Esophagus muscularis mucosa (tissue), 4 donors: ENCODE measurements at regions not wholly inside any gene's neighbourhood (a gene's known extent, or its start where the extent isn't known, plus 50 kb on each side); places are given as distances from the start of the nearest gene placed in this dataset.
"Not testable (repeated sequence)": the region's sequence is repeated elsewhere in the genome, so short reads cannot be mapped to it uniquely, and the experiment has no call there.

Source experiments
- DNase-seq: peaks from one replicate; pipeline ENCODE4 v3.0.0-alpha.2; 2017; ENCODE audit errors: extremely low spot score
- H3K27ac ChIP-seq, 4 donors: fragments of 200-600 bp; sonication (generic); replicated peaks in 1 of 4; 1 replicate in 3 of 4; 2 replicates in 1 of 4; pipeline ENCODE4 v1.5.1; 2016 to 2019; ENCODE audit warnings: mild to moderate bottlenecking in 1 of 4
- H3K27me3 ChIP-seq, 4 donors: fragments of 200-600 bp; sonication (generic); one replicate each; pipeline versions ENCODE4 v1.5.1 to v1.6.0; 2016 to 2019
- H3K36me3 ChIP-seq, 4 donors: fragments of 200-600 bp; sonication (generic); one replicate each; pipeline ENCODE4 v1.5.1; 2016 to 2019
- H3K4me1 ChIP-seq, 4 donors: fragments of 200-600 bp; sonication (generic); one replicate each; pipeline ENCODE4 v1.5.1; 2016 to 2019
- H3K4me3 ChIP-seq, 4 donors: fragments of 200-600 bp; sonication (generic); 1 replicate in 2 of 4; 2 replicates in 2 of 4; pipeline ENCODE4 v1.5.1; 2016 to 2019; ENCODE audit warnings: mild to moderate bottlenecking in 4 of 4, moderate library complexity in 1 of 4
- H3K9me3 ChIP-seq, 4 donors: fragments of 200-600 bp; sonication (generic); 1 replicate in 3 of 4; 2 replicates in 1 of 4; pipeline ENCODE4 v1.5.1; 2016 to 2019
- EP300 ChIP-seq: sonication (generic); formaldehyde crosslinking; IDR thresholded peaks from one replicate; pipeline ENCODE4 v1.6.1; 2017; ENCODE audit warnings: antibody characterized with exemption
- POLR2A ChIP-seq: fragments of 450-650 bp; IDR thresholded peaks from one replicate; pipeline ENCODE4 v1.6.1; 2017; ENCODE audit warnings: antibody characterized with exemption, moderate library complexity, mild to moderate bottlenecking, low read depth
- POLR2AphosphoS5 ChIP-seq, 2 donors: sonication (generic); formaldehyde crosslinking; IDR thresholded peaks; one replicate each; pipeline ENCODE4 v1.6.1; 2017; ENCODE audit warnings: antibody characterized with exemption in 2 of 2
- WGBS: methylation state at CpG from one replicate; pipeline ENCODE4 v1.1.5; 2018; 5-methylcytosine and 5-hydroxymethylcytosine counted together
- intact Hi-C: fragments of 100-400 bp; cut with DNase I; formaldehyde crosslinking; loops from one replicate; pipeline ENCODE4 v1.15.1; 2023
- TF ChIP-seq, protein P1 (sequence below), 3 experiments: fragments of 200-600 bp in 2 of 3; fragments of 450-650 bp in 1 of 3; sonication (generic) in 2 of 3; IDR thresholded peaks; one replicate each; pipeline ENCODE4 v1.5.1; 2017 to 2019; ENCODE audit warnings: antibody characterized with exemption in 3 of 3, mild to moderate bottlenecking in 2 of 3, moderate library complexity in 1 of 3

DNA sequence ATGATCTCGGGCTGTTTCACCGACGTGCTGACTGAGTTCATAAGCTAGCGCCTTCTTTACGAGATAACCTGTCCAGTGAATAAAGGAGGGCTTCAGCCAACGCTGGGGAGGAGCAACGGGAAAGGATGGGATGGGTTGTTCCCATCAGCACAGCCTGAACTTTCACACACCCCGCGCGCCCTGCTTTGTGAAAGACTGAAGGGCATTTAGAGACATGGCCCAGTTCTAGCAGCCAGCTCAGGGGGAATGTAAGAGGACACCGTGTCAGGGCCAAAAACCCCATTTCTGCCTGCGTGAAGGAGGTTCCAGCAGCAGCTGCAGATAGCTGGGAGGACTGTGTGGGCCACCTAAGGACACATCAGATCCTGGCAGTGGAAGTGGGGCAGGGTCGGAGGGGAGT lies 255.1 kb upstream of the RAB4A start:
- Histone ChIP-seq H3K27ac (no peak overlapping the region), H3K27me3 (no peaks in the 10 kb centered on the region), H3K4me3 (no peak overlapping the region), H3K9me3 (no peaks in the 10 kb centered on the region), H3K36me3 (no peaks in the 10 kb centered on the region), H3K4me1 (no peaks in the 10 kb centered on the region)
- intact Hi-C loops: loop anchor here (2.0 kb wide), 1 partner anchor 21 kb away; no protein-coding TSS in a partner anchor
- 80% methylated on average over 13 of the region's 13 CpGs for WGBS
- DNase-seq: no peak
- TF ChIP-seq, protein P1, sequence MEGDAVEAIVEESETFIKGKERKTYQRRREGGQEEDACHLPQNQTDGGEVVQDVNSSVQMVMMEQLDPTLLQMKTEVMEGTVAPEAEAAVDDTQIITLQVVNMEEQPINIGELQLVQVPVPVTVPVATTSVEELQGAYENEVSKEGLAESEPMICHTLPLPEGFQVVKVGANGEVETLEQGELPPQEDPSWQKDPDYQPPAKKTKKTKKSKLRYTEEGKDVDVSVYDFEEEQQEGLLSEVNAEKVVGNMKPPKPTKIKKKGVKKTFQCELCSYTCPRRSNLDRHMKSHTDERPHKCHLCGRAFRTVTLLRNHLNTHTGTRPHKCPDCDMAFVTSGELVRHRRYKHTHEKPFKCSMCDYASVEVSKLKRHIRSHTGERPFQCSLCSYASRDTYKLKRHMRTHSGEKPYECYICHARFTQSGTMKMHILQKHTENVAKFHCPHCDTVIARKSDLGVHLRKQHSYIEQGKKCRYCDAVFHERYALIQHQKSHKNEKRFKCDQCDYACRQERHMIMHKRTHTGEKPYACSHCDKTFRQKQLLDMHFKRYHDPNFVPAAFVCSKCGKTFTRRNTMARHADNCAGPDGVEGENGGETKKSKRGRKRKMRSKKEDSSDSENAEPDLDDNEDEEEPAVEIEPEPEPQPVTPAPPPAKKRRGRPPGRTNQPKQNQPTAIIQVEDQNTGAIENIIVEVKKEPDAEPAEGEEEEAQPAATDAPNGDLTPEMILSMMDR (IDR thresholded peaks at IDR 0.05): no peak
- TF ChIP-seq POLR2AphosphoS5 (IDR thresholded peaks at IDR 0.05) (no peak), EP300 (no peak), POLR2A (no peak)

DNA sequence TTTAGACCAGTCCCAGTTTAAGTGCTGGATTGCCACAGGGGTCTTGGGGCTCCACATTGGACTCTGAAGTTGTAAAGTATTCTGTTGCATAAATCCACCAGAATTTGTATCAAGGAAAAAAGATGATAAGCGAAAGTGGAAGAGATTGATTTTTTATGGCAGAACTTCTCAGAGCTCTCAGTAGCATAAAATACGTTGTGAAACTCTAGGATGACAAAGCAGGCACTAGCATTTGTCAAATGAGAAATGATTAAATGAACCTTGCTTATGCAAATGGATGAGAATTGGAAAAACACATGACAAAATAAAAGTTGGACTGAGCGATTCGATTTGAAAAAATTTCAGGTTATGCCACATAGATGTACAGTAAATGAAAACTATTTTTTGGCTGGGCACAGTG lies 253.8 kb upstream of the RAB4A start:
- H3K27me3 ChIP-seq: no peaks in the 10 kb centered on the region
- no peak for DNase-seq
- intact Hi-C loops: loop anchor here (2.0 kb wide), 1 partner anchor 20 kb away; no protein-coding TSS in a partner anchor
- TF ChIP-seq POLR2AphosphoS5 (IDR thresholded peaks at IDR 0.05): no peak
- TF ChIP-seq, protein P1 (IDR thresholded peaks at IDR 0.05): no peak
- no peak for TF ChIP-seq POLR2A
- TF ChIP-seq EP300: no peak
- WGBS: 86% methylated on average over 4 of the region's 4 CpGs
- no peaks in the 10 kb centered on the region for H3K36me3 ChIP-seq
- no peaks in the 10 kb centered on the region for H3K9me3 ChIP-seq
- no peak overlapping the region for H3K27ac ChIP-seq
- H3K4me1 ChIP-seq: no peaks in the 10 kb centered on the region
- no peak overlapping the region for H3K4me3 ChIP-seq

DNA sequence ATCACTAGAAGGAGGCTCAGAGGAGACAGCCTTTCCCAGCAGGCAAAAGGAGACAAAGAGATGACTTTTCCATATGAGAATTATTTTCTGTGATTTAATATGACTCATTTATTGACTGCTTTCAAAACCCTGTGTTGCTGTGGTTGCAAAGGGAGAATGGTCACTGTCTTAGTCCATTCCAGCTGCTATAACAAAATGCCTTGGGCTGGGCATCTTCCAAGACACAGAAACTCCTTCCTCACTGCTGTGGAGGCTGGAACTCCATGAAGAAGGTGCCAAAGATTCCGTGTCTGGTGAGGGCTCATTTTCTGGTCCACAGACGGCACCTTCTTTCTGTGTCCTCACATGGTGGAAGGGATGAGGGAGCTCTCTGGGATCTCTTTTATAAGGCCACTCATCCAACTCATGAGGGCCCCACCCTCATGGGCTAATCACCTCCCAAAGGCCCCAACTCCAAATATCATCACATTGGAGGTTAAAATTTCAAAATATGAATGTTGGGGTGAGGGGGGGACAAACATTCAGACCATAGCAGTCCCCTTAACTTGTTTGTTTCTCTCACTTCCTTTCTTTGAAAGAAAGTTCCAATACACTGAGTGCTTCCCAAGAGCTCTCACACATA lies 252.1 kb upstream of the RAB4A start:
- H3K36me3 ChIP-seq: no peaks in the 10 kb centered on the region
- no peaks in the 10 kb centered on the region for H3K9me3 ChIP-seq
- no peak for DNase-seq
- H3K27me3 ChIP-seq: no peaks in the 10 kb centered on the region
- peaks cover 0 to 11% (median 2%) of the 10 kb centered on the region in 4 donors for H3K4me1 ChIP-seq
- intact Hi-C loops: no loop called here
- TF ChIP-seq EP300: no peak
- TF ChIP-seq POLR2A: no peak
- TF ChIP-seq, protein P1 (IDR thresholded peaks at IDR 0.05): no peak
- TF ChIP-seq POLR2AphosphoS5 (IDR thresholded peaks at IDR 0.05): no peak
- H3K4me3 ChIP-seq: no peak overlapping the region
- no peak overlapping the region for H3K27ac ChIP-seq
- WGBS: 86% methylated on average over 2 of the region's 2 CpGs

DNA sequence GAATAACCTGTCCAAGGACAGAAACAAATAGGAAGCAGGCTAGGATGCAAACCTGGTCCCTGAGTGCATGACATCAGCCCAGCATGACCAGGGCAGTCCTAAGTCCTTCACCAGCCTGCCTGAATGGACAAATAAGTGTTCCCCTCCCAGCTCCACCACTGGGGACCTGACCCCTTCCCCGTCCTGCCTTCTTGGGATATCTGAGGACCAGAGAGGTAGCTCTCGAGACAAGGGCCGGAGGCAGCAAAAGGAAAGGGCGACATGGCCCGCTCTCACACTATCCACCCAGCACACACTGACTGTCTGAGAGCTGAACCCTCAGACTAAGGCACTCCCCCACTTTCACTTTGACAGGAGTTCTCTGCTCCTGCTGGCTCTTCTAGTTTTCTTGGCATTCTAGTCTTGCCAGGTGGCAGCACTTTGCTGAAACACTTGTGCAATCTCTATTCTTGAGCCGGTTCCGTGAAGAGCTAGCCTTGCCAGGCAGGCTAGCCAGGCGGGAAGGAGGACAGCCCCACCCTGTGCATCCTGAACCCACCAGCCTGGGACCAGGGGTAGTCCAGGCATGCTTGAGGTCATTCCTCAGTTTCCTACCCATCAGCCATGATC lies 251.1 kb upstream of the RAB4A start:
- 80% methylated on average over 8 of the region's 8 CpGs for WGBS
- H3K4me3 ChIP-seq: no peak overlapping the region
- intact Hi-C loops: no loop called here
- H3K9me3 ChIP-seq: no peaks in the 10 kb centered on the region
- peaks cover under 1 to 20% (median 12%) of the 10 kb centered on the region in 4 donors for H3K4me1 ChIP-seq
- TF ChIP-seq, protein P1 (IDR thresholded peaks at IDR 0.05): no peak
- TF ChIP-seq POLR2AphosphoS5 (IDR thresholded peaks at IDR 0.05) (no peak), EP300 (no peak), POLR2A (no peak)
- H3K27ac ChIP-seq: no peak overlapping the region
- H3K27me3 ChIP-seq: no peaks in the 10 kb centered on the region
- H3K36me3 ChIP-seq: no peaks in the 10 kb centered on the region
- DNase-seq: no peak

DNA sequence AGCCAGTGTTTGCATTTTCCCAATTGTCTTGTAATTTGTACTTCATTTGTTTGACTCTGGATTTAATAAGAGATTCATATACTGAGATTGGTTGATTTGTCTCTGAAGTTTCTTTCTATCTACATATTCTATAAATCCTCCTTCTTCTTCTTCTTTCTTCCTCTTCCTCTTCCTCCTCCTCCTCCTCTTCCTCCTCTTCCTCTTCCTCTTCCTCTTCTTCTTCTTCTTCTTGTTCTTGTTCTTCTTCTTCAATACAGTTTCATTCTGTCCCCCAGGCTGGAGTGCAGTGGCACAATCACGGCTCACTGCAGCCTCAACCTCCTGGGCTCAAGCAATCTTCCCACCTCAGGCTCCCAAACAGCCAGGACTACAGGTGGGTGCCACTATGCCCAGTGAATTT lies 249.9 kb upstream of the RAB4A start:
- 81% methylated on average over 1 of the region's 1 CpG for WGBS
- peaks cover 4 to 25% (median 16%) of the 10 kb centered on the region in 4 donors for H3K4me1 ChIP-seq
- H3K27me3 ChIP-seq, DNase-seq, H3K9me3 ChIP-seq, H3K27ac ChIP-seq, H3K4me3 ChIP-seq, intact Hi-C loops, H3K36me3 ChIP-seq: not testable (repeated sequence)
